Stimulated activated CD8-positive, alpha-beta memory T cell treated with anti-CD3 and anti-CD28 coated beads, Interleukin-7, amount 100 ng/mL, for 1 hour (primary cell): ENCODE measurements at regions not wholly inside any gene's neighbourhood (a gene's known extent, or its start where the extent isn't known, plus 50 kb on each side); places are given as distances from the start of the nearest gene placed in this dataset.

Experiments
- DNase-seq, 2 donors: peaks; one replicate each; pipeline ENCODE4 v3.0.0-alpha.2; 2020; ENCODE audit warnings: low read depth in 2 of 2

DNA sequence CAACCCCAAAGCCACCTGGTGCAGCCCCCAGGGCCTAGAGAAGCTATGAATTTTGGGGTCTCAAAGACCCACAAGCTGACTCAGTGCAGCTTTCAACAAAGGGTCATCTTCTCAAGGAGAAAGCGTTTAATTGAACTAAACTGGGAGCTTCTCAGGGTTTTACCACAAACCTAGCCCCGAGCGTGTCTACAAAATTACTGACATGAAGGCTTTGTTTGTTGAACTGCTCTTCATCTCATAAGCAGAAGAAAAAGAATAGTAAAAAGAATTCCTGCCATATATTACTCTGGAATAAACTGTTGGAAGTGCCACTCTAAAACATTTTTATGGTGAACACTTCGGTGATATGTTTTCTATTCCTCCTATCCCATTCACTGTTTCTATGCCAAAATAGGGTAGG, 50.8 kb upstream of the INCENP start:
- DNase-seq = no peak

- DNase-seq = no peak
These were observed 52.4 kb upstream of the INCENP start for GRCh38 chr11:62071408-62071807.

DNA sequence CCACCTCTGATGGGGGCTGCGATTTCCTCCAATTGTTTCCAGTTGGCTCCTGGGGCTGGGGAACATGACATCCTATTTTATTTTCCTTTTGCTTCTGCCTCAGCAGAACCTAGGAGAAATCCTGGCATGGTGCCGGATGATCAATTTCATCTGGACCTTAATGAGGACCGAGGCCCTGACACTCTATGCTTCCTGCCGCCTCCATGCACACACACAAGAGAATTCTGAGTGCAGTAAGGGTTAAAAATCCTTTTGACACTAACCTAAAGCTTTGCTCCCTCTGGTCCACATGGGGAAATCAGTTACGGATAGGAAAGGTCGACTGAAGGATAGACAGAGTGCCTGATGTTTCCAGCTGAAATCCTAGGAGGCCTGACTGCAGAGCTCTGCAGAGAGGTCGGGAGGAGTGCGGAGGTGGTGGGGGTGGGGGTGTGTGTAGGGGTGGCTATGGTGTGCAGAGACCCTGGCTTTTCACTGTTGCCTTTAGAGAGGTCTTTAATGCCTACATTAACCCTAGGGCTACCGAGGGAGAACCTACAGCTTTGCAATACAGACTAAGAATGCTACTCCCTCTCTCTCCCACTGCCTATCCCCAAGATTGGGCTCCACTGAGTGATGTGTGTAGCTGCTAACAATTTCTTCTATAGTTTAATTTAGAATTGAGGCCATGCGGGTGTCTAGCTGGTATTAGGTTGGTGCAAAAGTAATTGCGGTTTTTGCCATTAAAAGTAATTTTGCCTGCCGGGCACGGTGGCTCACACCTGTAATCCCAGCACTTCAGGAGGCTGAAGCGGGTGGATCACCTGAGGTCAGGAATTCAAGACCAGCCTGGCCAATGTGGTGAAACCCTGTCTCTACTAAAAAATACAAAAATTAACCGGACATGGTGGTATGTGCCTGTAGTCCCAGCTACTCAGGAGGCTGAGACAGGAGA, 53.6 kb upstream of the INCENP start:
- no peak for DNase-seq

DNA sequence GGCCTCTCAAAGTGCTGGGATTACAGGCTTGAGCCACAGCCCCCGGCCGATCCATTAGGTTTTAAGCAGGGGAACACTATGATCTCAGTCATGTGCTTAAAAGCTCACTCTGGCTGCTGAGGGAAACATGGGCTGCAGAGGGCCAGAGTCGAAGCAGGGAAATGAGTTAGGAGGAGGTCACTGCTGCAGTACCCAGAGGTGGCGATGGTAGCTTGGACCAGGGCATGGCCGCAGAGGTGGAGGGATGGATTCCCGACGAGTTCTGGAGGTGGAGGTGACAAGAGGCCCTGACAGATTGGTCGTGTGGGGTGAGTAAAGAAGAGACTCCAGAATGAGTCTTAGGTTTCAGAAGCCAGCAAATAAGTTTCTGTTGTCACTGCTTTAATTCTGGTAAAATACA, 54.4 kb upstream of the INCENP start:
- no peak for DNase-seq

- DNase-seq = no peak
These were observed 55.1 kb upstream of the INCENP start for GRCh38 chr11:62068730-62069129.

- no peak for DNase-seq
These were observed 56.1 kb upstream of the INCENP start for GRCh38 chr11:62067741-62068140.

GRCh38 chr11:62064221-62064620, 59.6 kb upstream of the INCENP start:
- DNase-seq = no peak

DNA sequence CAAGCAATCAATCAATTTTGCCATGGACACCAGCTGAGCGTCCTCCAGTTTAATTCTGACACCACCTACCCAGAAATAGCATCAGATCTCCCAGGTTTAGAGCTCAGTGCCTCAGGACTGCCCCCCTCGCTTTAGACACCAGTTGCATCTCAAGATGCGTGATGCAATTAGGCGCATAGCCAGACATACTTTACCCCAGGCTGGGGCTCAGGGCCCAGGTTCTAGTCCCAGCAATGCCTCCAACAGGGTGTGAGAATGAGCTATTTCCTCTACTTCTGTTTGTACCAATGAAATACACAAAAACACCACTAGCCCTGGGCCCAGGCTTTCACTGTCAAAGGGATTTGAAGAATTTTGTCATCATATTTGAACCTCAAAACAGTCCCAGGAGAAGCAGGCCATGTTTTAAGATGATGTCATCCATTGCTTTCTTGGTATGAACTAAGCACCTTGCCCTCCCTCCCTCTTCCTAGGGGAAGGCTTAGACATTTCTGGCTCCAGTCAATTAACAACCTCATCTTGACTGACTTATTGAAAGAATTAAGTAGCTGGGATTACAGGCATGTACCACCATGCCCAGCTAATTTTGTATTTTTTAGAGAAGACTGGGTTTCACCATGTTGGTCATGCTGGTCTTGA, 61.5 kb upstream of the INCENP start:
- DNase-seq = no peak

GRCh38 chr11:62061356-62062222, 62.2 kb upstream of the INCENP start:
- no peak for DNase-seq

GRCh38 chr11:62057069-62057468, 66.7 kb upstream of the INCENP start:
- DNase-seq = no peak

GRCh38 chr11:62055970-62056369, 67.8 kb upstream of the INCENP start:
- DNase-seq = no peak

DNA sequence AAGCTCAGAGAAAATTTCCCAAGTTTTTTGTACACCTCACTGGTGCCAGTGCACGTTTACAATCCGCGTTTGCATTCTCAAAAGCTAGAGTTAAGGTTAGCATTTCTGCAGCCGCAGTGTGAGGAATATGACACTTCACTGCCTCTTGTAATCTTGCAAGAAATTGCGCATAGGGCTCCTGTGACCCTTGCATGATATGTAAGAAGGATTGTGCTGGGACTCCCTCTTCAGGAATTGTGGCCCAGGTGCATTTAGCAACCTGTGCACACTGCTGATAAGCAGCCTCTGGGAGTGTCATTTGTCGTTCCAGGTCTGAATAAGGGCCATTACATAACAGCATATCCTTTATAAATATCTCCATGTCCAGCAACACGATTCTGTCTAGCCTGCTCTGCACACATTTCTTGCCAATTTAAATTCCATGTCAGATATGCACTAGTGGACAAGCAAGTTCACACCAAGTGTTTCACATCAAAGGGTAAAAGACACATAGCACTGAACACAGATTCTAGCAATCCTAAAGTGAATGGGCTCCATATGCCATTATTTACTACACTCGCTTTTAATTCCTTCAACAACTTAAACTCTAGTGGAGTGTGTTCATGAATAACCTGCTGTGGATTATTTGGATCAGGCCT, 69.2 kb upstream of the INCENP start:
- no peak for DNase-seq

GRCh38 chr11:62054081-62054480, 69.7 kb upstream of the INCENP start:
- no peak for DNase-seq

- DNase-seq = no peak
These were observed 73.1 kb upstream of the INCENP start for GRCh38 chr11:62050716-62051115.

DNA sequence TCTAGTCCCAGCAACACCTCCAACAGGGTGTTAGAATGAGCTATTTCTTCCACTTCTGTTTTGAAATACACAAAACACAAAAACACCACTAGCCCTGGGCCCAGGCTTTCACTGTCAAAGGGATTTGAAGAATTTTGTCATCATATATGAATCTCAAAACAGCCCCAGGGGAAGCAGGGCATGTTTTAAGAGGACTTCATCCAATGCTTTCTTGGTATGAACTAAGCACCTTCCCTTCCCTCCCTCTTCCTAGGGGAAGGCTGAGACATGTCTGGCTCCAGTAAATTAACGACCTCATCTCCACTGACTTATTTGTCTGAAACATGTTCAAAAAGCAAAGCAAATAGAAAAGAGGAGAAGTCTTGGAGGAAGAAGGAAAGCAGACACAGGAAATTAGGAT, 75.7 kb upstream of the INCENP start:
- DNase-seq = no peak

DNA sequence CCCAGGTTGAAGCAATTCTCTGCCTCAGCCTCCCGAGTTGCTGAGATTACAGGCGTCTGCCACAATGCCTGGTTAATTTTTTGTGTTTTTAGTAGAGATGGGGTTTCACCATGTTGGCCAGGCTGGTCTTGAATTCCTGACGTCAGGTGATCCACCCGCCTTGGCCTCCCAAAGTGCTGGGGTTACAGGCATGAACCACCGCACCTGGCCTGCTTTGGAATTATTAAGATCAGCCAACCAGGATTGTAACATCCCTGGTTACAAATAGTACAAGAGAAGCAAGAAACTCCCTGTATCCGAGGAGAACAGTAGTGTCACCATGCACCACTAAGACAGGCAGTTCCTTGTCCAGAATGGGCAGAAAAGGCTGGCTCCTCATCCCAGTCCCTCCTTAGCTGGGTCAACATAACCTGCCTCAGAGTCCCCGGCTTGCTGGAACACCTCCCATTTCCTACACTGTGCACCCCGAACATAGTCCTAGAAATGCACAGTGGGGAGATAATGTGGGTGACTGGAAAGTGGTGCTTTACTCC, 77.2 kb upstream of the INCENP start:
- no peak for DNase-seq

DNA sequence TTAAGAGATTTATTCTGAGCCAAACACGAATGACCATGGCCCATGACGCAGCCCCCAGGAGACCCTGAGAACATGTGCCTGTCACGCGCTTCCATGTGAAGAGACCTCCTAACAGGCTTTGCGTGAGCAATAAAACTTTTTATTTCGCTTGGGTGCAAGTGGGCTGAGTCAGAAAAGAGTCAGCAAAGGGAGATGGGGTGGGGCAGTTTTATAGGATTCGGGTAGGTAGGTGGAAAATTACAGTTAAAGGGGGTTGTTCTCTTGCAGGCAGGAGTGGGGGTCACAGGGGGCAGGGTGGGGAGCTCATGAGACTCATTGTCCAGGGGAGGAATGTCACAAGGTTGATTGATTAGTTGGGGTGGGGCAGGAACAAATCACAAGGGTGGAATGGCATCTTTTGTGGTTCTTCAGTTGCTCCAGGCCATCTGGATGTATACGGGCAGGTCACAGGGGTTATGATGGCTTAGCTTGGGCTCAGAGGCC, 77.2 kb upstream of the FTH1 start:
- DNase-seq = no peak

GRCh38 chr11:62035293-62035692, 67.9 kb upstream of the FTH1 start:
- DNase-seq = no peak

DNA sequence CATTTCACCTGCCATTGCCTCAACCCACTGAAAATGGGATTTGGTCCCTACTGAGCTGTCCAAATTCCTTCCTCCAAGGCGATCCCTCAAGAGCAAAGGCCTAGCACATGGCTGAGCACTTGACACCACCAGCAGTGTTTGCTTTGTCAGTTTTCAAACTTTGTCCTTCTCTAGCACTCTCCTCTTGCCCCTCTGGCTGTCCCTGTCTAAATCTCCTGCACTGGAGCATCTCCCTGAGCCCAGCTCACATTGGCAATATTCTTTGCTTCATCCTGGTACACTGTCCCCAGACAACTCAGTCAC, 66.6 kb upstream of the FTH1 start:
- no peak for DNase-seq

GRCh38 chr11:62033191-62034035, 66.0 kb upstream of the FTH1 start:
- no peak for DNase-seq
